Stimulated activated memory B cell treated with anti-CD40 and anti-IgM and Interleukin-4, amounts not matched to agents 10 μg/mL and 1 μg/mL and 100 μg/mL, for 72 hours (primary cell): ENCODE measurements at regions not wholly inside any gene's neighbourhood (a gene's known extent, or its start where the extent isn't known, plus 50 kb on each side); places are given as distances from the start of the nearest gene placed in this dataset.

Source experiments
- ATAC-seq: fragments of 150-1000 bp; cut with Tn5 transposase; 2 replicates; pipeline ENCODE4 v1.10.0; 2021
- H3K27ac Mint-ChIP-seq: one replicate; pipeline ENCODE4 v1.8.0; 2022; ENCODE audit warnings: mild to moderate bottlenecking, mixed read lengths
- H3K27me3 Mint-ChIP-seq: one replicate; pipeline ENCODE4 v1.8.0; 2022; ENCODE audit warnings: mixed read lengths
- H3K36me3 Mint-ChIP-seq: one replicate; pipeline ENCODE4 v1.8.0; 2022; ENCODE audit warnings: mixed read lengths
- H3K4me1 Mint-ChIP-seq: one replicate; pipeline ENCODE4 v1.8.0; 2022; ENCODE audit warnings: mixed read lengths
- H3K4me3 Mint-ChIP-seq: one replicate; pipeline ENCODE4 v1.8.0; 2022; ENCODE audit warnings: mild to moderate bottlenecking, moderate library complexity, mixed read lengths
- H3K9me3 Mint-ChIP-seq: one replicate; pipeline ENCODE4 v1.8.0; 2022; ENCODE audit warnings: mixed read lengths

DNA sequence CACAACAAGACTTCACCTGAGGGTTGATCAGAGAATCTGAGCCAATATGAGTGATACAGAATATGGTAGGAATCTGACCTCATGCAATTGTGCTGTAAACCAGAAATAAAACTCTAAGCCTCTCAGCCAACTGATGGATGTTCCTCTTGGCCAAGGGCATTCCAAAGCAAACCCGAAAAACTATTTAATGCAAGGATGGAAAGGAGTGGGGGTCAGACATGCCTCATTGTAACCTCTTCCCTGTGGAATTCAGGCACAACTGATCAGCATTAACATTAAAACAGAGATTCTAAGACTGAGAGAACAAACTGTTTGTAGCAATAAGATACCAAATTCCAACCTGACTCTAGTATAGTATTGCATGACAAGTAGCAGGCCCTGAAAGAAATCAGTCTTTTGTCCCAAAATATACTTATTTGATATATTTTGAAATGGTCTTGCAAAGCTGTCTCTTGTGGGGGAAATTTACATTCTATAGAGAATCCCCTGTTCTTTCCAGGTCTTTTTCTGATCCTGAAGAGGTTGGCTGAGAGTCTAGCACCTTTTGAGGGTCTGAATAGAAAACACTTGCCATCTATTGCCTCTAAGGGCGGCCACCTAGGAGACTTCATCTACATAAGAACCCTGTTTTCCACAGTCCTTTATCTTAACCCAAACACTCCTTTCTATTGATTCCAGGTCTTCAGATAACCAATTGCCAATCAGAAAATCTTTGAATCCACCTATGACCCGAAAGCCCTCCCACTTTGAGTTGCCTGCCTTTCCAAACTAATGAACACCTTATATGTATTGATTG, 50.4 kb upstream of the WDR11 start:
- ATAC-seq: no peak
- Mint-ChIP-seq H3K9me3 (no peaks in the 10 kb centered on the region), H3K36me3 (no peaks in the 10 kb centered on the region), H3K4me1 (no peaks in the 10 kb centered on the region), H3K4me3 (no peak overlapping the region), H3K27ac (no peak overlapping the region), H3K27me3 (no peaks in the 10 kb centered on the region)
